Common myeloid progenitor, CD34-positive (primary cell): ENCODE measurements at regions not wholly inside any gene's neighbourhood (a gene's known extent, or its start where the extent isn't known, plus 50 kb on each side); places are given as distances from the start of the nearest gene placed in this dataset.
"Not testable (repeated sequence)": the region's sequence is repeated elsewhere in the genome, so short reads cannot be mapped to it uniquely, and the experiment has no call there.

ENCODE experiments used
- CTCF ChIA-PET: fragments of 350-600 bp; sonication (Branson Sonifier 250); formaldehyde crosslinking; loops from one replicate; lab custom pipeline; 2021; ENCODE audit warnings: antibody characterized with exemption; lab: Charles Lee
- POLR2A ChIA-PET: fragments of 350-600 bp; sonication (Branson Sonifier 250); formaldehyde crosslinking; loops from one replicate; lab custom pipeline; 2021; ENCODE audit warnings: antibody characterized with exemption; lab: Charles Lee
- DNase-seq, 3 donors: peaks; one replicate each; pipeline versions ENCODE4 v3.0.0 to v3.0.0-alpha.2; 2013
- H3K27ac ChIP-seq, 2 experiments: 1 replicate in 1 of 2; 2 replicates in 1 of 2; pipeline ENCODE4 v1.7.0; 2013; ENCODE audit warnings: inconsistent platforms in 2 of 2, low read length in 2 of 2, mild to moderate bottlenecking in 2 of 2, low read depth in 1 of 2, moderate library complexity in 1 of 2; ENCODE audit not compliant: severe bottlenecking in 2 of 2, insufficient read depth in 1 of 2, poor library complexity in 1 of 2
- H3K27me3 ChIP-seq, 5 experiments: replicated peaks in 2 of 5; 1 replicate in 3 of 5; 2 replicates in 2 of 5; pipeline versions ENCODE4 v1.6.1 to v1.7.0; 2013; ENCODE audit warnings: low read length in 4 of 5, mild to moderate bottlenecking in 2 of 5, moderate library complexity in 2 of 5, inconsistent platforms in 1 of 5; ENCODE audit not compliant: insufficient read depth in 5 of 5, control insufficient read depth in 4 of 5
- H3K36me3 ChIP-seq, 4 experiments: 1 replicate in 2 of 4; 2 replicates in 2 of 4; pipeline versions ENCODE4 v1.6.1 to v1.7.0; 2013; ENCODE audit warnings: low read length in 3 of 4, control low read depth in 1 of 4, mild to moderate bottlenecking in 1 of 4; ENCODE audit not compliant: control insufficient read depth in 4 of 4, insufficient read depth in 4 of 4
- H3K4me1 ChIP-seq, 4 experiments: 1 replicate in 3 of 4; 2 replicates in 1 of 4; pipeline versions ENCODE4 v1.6.1 to v1.7.1; 2013; ENCODE audit warnings: low read length in 3 of 4, mild to moderate bottlenecking in 3 of 4, control low read depth in 1 of 4, inconsistent platforms in 1 of 4, moderate library complexity in 1 of 4; ENCODE audit not compliant: control insufficient read depth in 4 of 4, insufficient read depth in 4 of 4; ENCODE audit errors: control extremely low read depth in 1 of 4
- H3K4me3 ChIP-seq, 7 experiments: 1 replicate in 4 of 7; 2 replicates in 3 of 7; pipeline versions ENCODE4 v1.5.1 to v1.7.0; 2013; ENCODE audit warnings: mild to moderate bottlenecking in 7 of 7, low read length in 6 of 7, moderate library complexity in 6 of 7, inconsistent platforms in 2 of 7, low read depth in 2 of 7, control low read depth in 1 of 7; ENCODE audit not compliant: insufficient read depth in 4 of 7, control insufficient read depth in 1 of 7; ENCODE audit errors: extremely low read depth in 1 of 7
- H3K9me3 ChIP-seq, 5 experiments: 1 replicate in 4 of 5; 2 replicates in 1 of 5; pipeline versions ENCODE4 v1.6.1 to v1.7.1; 2013; ENCODE audit warnings: low read length in 4 of 5, mild to moderate bottlenecking in 2 of 5, inconsistent platforms in 1 of 5, low read depth in 1 of 5, moderate library complexity in 1 of 5; ENCODE audit not compliant: control insufficient read depth in 4 of 5, insufficient read depth in 2 of 5; ENCODE audit errors: control extremely low read depth in 1 of 5
- whole genome bisulfite sequencing: methylation state at CpG from one replicate; pipeline ENCODE4 v1.1.5; 2013; ENCODE audit not compliant: insufficient coverage; 5-methylcytosine and 5-hydroxymethylcytosine counted together

- H3K36me3 ChIP-seq, H3K27ac ChIP-seq, POLR2A ChIA-PET, H3K4me3 ChIP-seq, DNase-seq, H3K27me3 ChIP-seq, H3K4me1 ChIP-seq, H3K9me3 ChIP-seq, CTCF ChIA-PET: not testable (repeated sequence)
These were observed 50.4 kb upstream of the B3GAT2 start for GRCh38 chr6:71007298-71007697.

GRCh38 chr6:71011871-71012371 is 55.1 kb upstream of the B3GAT2 start:
- no peaks in the 10 kb centered on the region for H3K36me3 ChIP-seq
- DNase-seq, result no peak
- POLR2A ChIA-PET, result no interaction called here
- WGBS, result 0% methylated on average over 1 of the region's 1 CpG
- peaks cover 0 to 3% (median 0%) of the 10 kb centered on the region in 4 experiments for H3K4me1 ChIP-seq
- no peaks in the 10 kb centered on the region for H3K27me3 ChIP-seq
- CTCF ChIA-PET, result interaction anchor here (0.6 to 3.9 kb wide), 11 partner anchors 10 to 705 kb away, joined by 3 to 29 read pairs (median 3); no protein-coding TSS in a partner anchor
- H3K9me3 ChIP-seq, result peaks cover 0 to 3% (median 0%) of the 10 kb centered on the region in 5 experiments
- H3K4me3 ChIP-seq, result no peak overlapping the region
- H3K27ac ChIP-seq, result no peak overlapping the region

GRCh38 chr6:71012866-71013469 is 56.1 kb upstream of the B3GAT2 start:
- DNase-seq, result peak; percentile 50 to 78 (median 72)
- Histone ChIP-seq H3K4me3 (no peak overlapping the region), H3K27ac (no peak overlapping the region), H3K9me3 (peaks cover 0 to 3% (median 0%) of the 10 kb centered on the region in 5 experiments), H3K36me3 (no peaks in the 10 kb centered on the region), H3K27me3 (no peaks in the 10 kb centered on the region), H3K4me1 (peaks cover 0 to 3% (median 0%) of the 10 kb centered on the region in 4 experiments)
- ChIA-PET CTCF (interaction anchor here (0.6 to 3.9 kb wide), 15 partner anchors 9 to 1278 kb away, joined by 3 to 29 read pairs (median 3); no protein-coding TSS in a partner anchor), POLR2A (no interaction called here)
- 50% methylated on average over 4 of the region's 5 CpGs for WGBS

DNA sequence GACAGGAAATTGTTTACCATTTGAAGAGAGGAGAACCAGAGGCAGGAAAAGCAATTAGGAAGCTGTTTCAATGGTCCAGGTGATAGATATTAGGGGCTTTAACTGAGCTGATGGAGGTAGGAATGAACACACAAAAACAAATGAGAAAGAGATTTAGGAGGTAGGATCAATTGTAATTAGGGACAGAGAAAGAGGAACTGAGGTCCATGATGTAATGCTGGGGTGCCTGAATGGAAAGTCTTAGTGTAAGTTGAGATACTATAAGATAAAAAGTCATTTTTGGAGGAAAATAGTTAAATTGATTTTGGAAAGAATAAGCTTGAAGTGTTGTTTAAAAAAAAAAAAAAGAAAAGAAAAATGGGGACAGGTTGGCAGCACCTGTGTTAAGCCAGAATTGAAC is 58.5 kb upstream of the B3GAT2 start:
- H3K27me3 ChIP-seq, result no peaks in the 10 kb centered on the region
- H3K4me3 ChIP-seq, result no peak overlapping the region
- H3K36me3 ChIP-seq, result no peaks in the 10 kb centered on the region
- ChIA-PET CTCF (no interaction called here), POLR2A (no interaction called here)
- H3K9me3 ChIP-seq, result no peaks in the 10 kb centered on the region
- no peak for DNase-seq
- H3K4me1 ChIP-seq, result peaks cover 0 to 3% (median 0%) of the 10 kb centered on the region in 4 experiments
- H3K27ac ChIP-seq, result no peak overlapping the region

DNA sequence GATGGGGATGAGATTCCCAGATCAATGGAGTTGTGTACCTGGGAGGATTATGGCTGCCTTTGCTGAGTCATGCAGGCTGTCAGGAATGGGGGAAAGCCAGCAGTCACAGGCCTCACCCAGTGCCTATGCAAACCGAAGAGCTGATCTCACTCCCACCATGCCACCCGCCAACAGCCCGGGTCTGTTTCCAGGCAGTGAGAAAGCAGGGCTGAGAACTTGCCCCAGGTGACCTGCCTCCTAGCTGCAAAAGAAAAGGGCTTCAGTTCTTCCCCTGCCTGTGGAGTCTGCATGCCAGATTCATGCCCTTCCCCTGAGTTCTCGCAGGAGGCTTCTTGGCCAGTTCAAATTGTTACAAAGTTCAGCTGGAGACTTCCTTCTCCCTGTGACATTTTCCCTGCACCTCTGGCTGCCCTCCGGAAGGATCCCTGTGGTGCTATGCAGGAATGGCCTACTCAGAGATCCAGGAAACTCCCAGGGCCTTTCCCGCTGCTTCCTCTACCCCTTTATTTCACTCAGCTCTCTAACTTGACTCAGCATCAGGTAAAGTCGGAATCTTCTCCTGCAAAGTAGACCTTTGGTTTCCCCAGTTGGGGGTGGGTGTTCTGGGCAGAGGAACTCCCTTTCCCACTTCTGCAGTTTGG is 71.5 kb upstream of the B3GAT2 start:
- Histone ChIP-seq H3K27ac (no peak overlapping the region), H3K27me3 (no peaks in the 10 kb centered on the region), H3K36me3 (no peaks in the 10 kb centered on the region), H3K4me3 (no peak overlapping the region), H3K9me3 (no peaks in the 10 kb centered on the region), H3K4me1 (no peaks in the 10 kb centered on the region)
- DNase-seq, result no peak
- CTCF ChIA-PET, result no interaction called here
- WGBS, result 90% methylated on average over 5 of the region's 7 CpGs
- POLR2A ChIA-PET, result no interaction called here

- 96% methylated on average over 3 of the region's 4 CpGs for WGBS
- Histone ChIP-seq H3K9me3 (no peaks in the 10 kb centered on the region), H3K4me3 (no peak overlapping the region), H3K27ac (no peak overlapping the region), H3K4me1 (no peaks in the 10 kb centered on the region), H3K36me3 (no peaks in the 10 kb centered on the region), H3K27me3 (no peaks in the 10 kb centered on the region)
- CTCF ChIA-PET, result no interaction called here
- DNase-seq, result no peak
- POLR2A ChIA-PET, result no interaction called here
These were observed 72.0 kb upstream of the B3GAT2 start for GRCh38 chr6:71028877-71029252.

GRCh38 chr6:71029555-71029954 is 72.7 kb upstream of the B3GAT2 start:
- ChIA-PET CTCF (no interaction called here), POLR2A (no interaction called here)
- no peak overlapping the region for H3K4me3 ChIP-seq
- H3K9me3 ChIP-seq, result no peaks in the 10 kb centered on the region
- no peak for DNase-seq
- H3K27ac ChIP-seq, result no peak overlapping the region
- no peaks in the 10 kb centered on the region for H3K36me3 ChIP-seq
- H3K4me1 ChIP-seq, result no peaks in the 10 kb centered on the region
- no peaks in the 10 kb centered on the region for H3K27me3 ChIP-seq
